ENCODE measurements at regions not wholly inside any gene's neighbourhood (a gene's known extent, or its start where the extent isn't known, plus 50 kb on each side); places are given as distances from the start of the nearest gene placed in this dataset.

- TF ChIP-seq, protein P1, sequence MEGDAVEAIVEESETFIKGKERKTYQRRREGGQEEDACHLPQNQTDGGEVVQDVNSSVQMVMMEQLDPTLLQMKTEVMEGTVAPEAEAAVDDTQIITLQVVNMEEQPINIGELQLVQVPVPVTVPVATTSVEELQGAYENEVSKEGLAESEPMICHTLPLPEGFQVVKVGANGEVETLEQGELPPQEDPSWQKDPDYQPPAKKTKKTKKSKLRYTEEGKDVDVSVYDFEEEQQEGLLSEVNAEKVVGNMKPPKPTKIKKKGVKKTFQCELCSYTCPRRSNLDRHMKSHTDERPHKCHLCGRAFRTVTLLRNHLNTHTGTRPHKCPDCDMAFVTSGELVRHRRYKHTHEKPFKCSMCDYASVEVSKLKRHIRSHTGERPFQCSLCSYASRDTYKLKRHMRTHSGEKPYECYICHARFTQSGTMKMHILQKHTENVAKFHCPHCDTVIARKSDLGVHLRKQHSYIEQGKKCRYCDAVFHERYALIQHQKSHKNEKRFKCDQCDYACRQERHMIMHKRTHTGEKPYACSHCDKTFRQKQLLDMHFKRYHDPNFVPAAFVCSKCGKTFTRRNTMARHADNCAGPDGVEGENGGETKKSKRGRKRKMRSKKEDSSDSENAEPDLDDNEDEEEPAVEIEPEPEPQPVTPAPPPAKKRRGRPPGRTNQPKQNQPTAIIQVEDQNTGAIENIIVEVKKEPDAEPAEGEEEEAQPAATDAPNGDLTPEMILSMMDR (conservative IDR thresholded peaks at IDR 0.05; ENCODE audit: low read depth, low read length), result no peak
- no peak for TF ChIP-seq EZH2 (IDR thresholded peaks at IDR 0.05; ENCODE audit: low read length, unreplicated experiment)
Observed at GRCh38 chr2:81658227-81658626, 1353.7 kb upstream of the LRRTM1 start.
